Stimulated activated CD8-positive, alpha-beta memory T cell treated with anti-CD3 and anti-CD28 coated beads, Interleukin-7, amount 100 ng/mL, for 24 hours (primary cell): ENCODE measurements at regions not wholly inside any gene's neighbourhood (a gene's known extent, or its start where the extent isn't known, plus 50 kb on each side); places are given as distances from the start of the nearest gene placed in this dataset.
"Not testable (repeated sequence)": the region's sequence is repeated elsewhere in the genome, so short reads cannot be mapped to it uniquely, and the experiment has no call there.

ENCODE experiments used
- DNase-seq: peaks from one replicate; pipeline ENCODE4 v3.0.0-alpha.2; 2020; ENCODE audit warnings: low read depth

DNA sequence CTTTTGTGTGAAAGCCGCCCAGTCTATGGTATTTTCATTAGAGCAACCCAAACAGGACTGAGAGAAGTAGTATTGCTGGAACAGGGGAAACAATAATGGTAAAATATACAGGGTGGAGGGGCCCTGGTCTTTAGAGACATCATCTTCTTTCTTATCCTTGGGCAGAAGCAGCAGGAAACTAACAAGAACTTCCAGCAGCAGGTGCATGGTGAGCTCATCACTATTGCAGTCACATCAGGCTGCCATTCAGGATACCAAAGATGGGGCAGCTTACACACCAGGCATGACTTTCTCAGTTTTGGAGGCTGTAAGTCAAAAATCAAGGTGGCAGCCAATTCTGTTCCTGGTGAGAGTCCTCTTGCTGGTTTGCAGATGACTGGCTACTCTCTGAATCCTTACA is 478.3 kb upstream of the RUNX1 start:
- DNase-seq = no peak

GRCh38 chr21:35525443-35525842 is 476.3 kb upstream of the RUNX1 start:
- no peak for DNase-seq

- DNase-seq = no peak
These were observed 472.9 kb upstream of the RUNX1 start for GRCh38 chr21:35521852-35522505.

- DNase-seq = no peak
These were observed 472.2 kb upstream of the RUNX1 start for GRCh38 chr21:35521293-35521692.

- DNase-seq = no peak
These were observed 471.8 kb upstream of the RUNX1 start for GRCh38 chr21:35520856-35521255.

DNA sequence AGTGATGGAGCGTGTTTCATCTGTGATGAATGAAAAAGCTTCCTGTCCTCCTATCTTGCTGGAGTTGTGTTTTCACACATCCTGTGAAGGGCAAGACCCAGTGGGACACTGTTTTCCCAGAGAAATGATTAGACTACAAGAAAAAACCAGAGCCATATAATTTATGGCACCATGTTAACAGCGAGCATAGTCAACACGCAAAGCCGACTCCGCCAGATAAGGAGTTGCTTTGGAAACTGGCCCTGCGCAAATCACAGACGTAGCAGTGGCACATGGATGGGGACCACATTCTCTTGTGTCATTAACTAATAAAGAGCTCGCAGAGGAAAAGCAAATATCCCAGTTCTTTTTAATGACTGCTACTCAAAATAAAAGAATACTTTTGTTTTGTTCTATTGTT is 471.2 kb upstream of the RUNX1 start:
- no peak for DNase-seq

DNA sequence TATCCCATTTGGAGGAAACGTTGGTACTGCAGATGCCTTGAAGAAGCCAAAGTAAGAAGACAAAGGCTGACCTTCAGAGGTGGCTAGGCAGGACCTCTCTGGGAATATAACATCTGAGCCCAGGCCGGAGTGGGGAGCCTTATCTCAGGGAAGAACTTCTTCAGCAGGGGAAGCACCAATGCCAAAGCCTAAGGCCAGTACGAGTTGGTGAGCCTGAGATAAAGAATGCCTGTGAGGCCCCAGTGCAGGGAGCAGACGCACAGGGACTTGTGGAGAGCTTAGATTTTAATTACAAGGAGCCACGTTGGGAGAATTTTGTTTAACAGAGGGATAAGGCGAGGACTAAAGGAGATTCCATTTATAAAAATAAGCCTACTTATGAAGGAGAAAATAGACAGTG is 468.8 kb upstream of the RUNX1 start:
- no peak for DNase-seq

- not testable (repeated sequence) for DNase-seq
These were observed 467.2 kb upstream of the RUNX1 start for GRCh38 chr21:35516292-35516691.

- no peak for DNase-seq
These were observed 463.2 kb upstream of the RUNX1 start for GRCh38 chr21:35512346-35512745.

DNA sequence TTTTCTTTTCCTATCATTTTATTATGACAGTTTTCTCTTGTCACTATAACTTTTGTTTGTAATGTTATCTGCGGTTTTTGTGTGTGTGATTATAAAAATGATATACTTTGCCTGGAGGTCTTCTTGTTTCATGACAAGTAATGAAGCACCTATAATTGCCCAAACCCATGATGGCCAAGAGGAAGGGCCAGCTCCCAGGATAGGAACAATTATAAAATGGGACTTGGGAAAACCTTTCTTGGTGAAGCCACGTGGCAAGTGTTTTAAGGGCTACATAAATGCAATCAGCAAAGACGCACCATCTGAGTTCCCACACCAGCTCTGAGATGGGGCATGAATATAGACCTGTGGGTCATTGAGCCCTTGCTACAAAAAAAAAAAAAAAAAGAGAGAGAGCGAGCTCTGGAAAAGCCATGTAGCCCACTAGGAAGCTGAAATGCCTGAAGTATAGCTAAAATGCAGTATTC is 462.6 kb upstream of the RUNX1 start:
- no peak for DNase-seq

- no peak for DNase-seq
These were observed 462.0 kb upstream of the RUNX1 start for GRCh38 chr21:35510957-35511695.

- no peak for DNase-seq
These were observed 461.2 kb upstream of the RUNX1 start for GRCh38 chr21:35510294-35510693.

GRCh38 chr21:35509001-35509704 is 460.1 kb upstream of the RUNX1 start:
- no peak for DNase-seq

- no peak for DNase-seq
These were observed 459.2 kb upstream of the RUNX1 start for GRCh38 chr21:35508139-35508888.

DNA sequence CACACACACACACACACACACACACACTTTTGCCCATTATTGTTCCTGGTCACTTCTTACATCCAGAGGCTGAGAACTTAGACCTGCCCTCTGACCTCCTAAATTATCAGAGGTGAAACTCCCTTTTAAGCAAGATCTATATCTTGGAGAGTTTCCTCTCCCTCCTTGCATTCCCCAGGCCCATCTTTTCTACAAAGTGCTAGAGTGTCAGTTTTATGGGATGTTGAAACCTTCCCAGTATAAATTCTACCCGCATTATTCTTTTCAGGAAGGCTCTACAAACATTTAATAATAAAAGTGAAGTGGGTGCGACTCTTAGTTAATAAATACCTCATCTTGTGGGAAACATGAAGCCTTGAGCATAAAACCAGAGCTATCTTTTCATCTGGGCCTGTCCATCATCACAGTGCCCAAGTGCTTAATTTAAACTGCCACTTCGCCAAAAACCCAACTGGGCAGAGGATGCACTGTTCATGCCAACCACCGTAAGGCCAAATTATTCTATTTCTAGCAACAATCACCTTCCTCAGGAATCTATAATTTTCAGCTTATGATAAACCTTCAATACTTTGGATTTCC is 458.2 kb upstream of the RUNX1 start:
- no peak for DNase-seq

GRCh38 chr21:35506771-35507170 is 457.7 kb upstream of the RUNX1 start:
- DNase-seq = no peak

- DNase-seq = no peak
These were observed 457.2 kb upstream of the RUNX1 start for GRCh38 chr21:35506352-35506751.

GRCh38 chr21:35504951-35505466 is 455.9 kb upstream of the RUNX1 start:
- no peak for DNase-seq

DNA sequence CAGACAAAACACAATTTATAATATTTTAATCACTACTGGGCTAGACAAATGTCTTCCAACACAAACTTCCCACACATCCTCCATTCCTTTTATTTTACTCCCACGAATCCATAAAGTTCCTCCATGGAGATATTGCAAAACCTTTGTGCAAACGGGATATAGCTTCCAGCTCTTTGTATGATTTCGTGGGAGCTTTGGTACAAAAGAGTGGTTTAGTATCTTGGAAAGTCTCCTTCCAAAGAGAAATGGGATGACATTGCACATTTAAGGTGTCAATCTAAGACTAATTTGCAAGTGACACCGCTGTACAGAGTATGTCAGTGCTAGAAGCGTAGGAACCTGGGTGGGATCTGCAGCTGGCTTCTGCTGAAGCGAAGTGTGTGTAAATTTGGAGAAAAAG is 455.2 kb upstream of the RUNX1 start:
- no peak for DNase-seq

DNA sequence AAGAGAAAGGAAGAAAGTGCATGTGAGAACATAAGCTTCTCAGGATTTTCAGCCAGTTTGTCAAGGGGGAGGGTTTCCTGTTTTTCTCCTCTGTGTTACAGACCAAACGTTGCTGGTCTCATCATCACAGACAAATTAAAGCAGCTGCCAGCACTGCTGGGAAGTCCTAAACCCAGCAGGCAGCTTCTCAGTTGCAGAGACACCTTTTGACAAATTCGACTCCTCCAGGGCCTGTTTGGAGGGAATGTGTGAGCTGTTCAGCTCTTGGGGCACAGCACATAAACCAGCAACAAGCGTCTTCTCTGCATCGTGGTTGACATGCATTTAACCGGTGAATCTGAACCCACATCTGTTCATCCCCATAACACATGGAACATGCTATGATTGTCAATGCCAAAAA is 454.6 kb upstream of the RUNX1 start:
- no peak for DNase-seq

DNA sequence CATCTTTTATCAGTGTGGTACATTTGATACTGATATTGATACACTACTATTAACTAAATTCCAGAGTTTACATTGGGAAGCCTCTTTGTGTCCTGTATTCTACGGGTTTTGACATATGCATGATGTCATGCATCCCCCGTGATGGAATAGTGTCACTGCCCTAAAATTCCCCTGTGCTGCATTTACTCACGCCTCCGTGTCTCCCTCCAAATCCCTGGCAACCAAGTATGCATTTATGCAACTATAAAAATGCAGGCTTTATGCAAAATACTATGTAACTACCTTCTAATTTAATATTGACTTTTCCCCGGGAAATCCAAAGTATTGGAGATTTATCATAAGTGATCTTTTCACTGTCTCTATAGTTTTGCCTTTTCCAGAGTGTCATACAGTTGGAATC is 453.7 kb upstream of the RUNX1 start:
- DNase-seq = no peak

GRCh38 chr21:35497522-35497921 is 448.4 kb upstream of the RUNX1 start:
- not testable (repeated sequence) for DNase-seq
